ENCODE measurements at regions not wholly inside any gene's neighbourhood (a gene's known extent, or its start where the extent isn't known, plus 50 kb on each side); places are given as distances from the start of the nearest gene placed in this dataset.
A peak's percentile ranks its signal among the peaks of the same experiment; 100 is the strongest.

DNA sequence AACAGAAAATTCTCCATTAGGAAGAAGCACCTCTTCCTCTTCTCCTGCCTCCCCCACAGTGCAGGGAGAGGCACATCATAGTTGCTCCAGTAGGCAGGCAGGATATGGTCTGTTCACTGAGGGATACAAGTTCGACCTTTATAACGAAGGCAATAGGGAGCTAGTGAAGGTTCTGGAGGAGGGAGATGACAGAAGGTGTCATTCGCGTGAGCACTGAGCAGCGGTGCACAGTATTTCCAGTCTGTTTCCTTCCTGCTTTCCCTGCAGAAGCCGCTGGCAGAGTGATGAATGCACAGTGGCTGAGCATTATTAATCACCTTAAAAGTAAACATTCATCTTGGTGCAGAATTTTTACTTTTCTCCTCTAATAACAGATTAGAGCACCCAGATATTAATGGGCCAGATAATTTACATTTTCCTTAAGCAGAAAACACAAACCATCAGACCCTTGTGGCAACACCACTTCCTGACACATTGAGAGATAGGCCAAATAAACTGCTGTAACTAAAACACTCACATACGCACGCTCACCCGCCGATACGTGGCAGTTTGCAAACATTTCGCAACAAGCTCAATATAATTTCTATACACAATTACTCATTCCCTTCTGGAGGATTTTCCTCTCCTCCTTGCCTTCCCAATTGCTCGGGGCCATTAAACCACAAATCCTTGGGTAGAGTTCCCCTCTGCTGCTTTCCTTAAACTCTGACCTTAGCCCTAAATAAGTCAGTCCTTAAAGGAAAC, 69.5 kb downstream of the AIPL1 start:
- no peak overlapping the region for H4K8ac ChIP-seq (ENCODE audit: low read depth in 2 of 2, low read length in 2 of 2)
- H3K4me2 ChIP-seq (ENCODE audit: low read depth, low read length): no peak overlapping the region
- H4K20me1 ChIP-seq (ENCODE audit: insufficient read depth, low read length): no peaks in the 10 kb centered on the region
- peak overlapping the region; percentile 46 for H3K18ac ChIP-seq (ENCODE audit: low read depth, low read length)
- H3K56ac ChIP-seq (ENCODE audit: extremely low read depth, insufficient read depth, low read length): no peak overlapping the region
- TF ChIP-seq RAD21 (IDR thresholded peaks at IDR 0.05; ENCODE audit: low read length): no peak
- TF ChIP-seq FOS (IDR thresholded peaks at IDR 0.05; ENCODE audit: low read depth, low read length): peak; percentile 37; the same call in 1 of the 2 replicates
- peak; percentile 54 for TF ChIP-seq BHLHE40 (IDR thresholded peaks at IDR 0.05; ENCODE audit: low read depth, low read length)
- no peak for TF ChIP-seq MXI1 (IDR thresholded peaks at IDR 0.05; ENCODE audit: borderline replicate concordance, low read depth, low read length)
- TF ChIP-seq CEBPB (IDR thresholded peaks at IDR 0.05; ENCODE audit: low read depth, low read length): peak; percentile 93
- TF ChIP-seq, protein P1, sequence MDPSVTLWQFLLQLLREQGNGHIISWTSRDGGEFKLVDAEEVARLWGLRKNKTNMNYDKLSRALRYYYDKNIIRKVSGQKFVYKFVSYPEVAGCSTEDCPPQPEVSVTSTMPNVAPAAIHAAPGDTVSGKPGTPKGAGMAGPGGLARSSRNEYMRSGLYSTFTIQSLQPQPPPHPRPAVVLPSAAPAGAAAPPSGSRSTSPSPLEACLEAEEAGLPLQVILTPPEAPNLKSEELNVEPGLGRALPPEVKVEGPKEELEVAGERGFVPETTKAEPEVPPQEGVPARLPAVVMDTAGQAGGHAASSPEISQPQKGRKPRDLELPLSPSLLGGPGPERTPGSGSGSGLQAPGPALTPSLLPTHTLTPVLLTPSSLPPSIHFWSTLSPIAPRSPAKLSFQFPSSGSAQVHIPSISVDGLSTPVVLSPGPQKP (IDR thresholded peaks at IDR 0.05; ENCODE audit: borderline replicate concordance, low read depth, low read length): no peak
- peaks cover 3% of the 10 kb centered on the region; the same call in 1 of the 2 replicates for H3K9me1 ChIP-seq (ENCODE audit: insufficient read depth, low read length)
- no peak overlapping the region for H3K23ac ChIP-seq (ENCODE audit: low read depth, low read length)
- H3K4ac ChIP-seq (ENCODE audit: low read depth, low read length): peak overlapping the region; percentile 9; the same call in 1 of the 2 replicates
- H2AK9ac ChIP-seq (replicated peaks; ENCODE audit: low read depth, low read length, poor library complexity): no peak overlapping the region
- ChIA-PET CTCF (interaction anchor here (0.6 kb wide), 1 partner anchor 43 kb away, joined by 3 read pairs; no protein-coding TSS in a partner anchor), POLR2A (ENCODE audit: unreplicated experiment) (no interaction called here)
- DNase-seq: peak; percentile 74
- peaks cover 3% of the 10 kb centered on the region for H3K27me3 ChIP-seq (ENCODE audit: control insufficient read depth, insufficient read depth, low read length)
- no TSS peak for BruUV-seq (replicated peaks)
- H3K79me1 ChIP-seq (ENCODE audit: low read depth in 1 of 2, low read length in 2 of 2): no peaks in the 10 kb centered on the region
- H2BK15ac ChIP-seq (ENCODE audit: low read depth, low read length): no peak overlapping the region
- 2% methylated on average over 6 of the region's 13 CpGs; no CpG with 5 or more reads in 1 of the 2 experiments for WGBS, 2 experiments (ENCODE audit: extremely low coverage in 2 of 2, insufficient read length in 1 of 2)
- dilution Hi-C loops (cut with HindIII; ENCODE audit: low sequenced_read_pairs, unreplicated experiment): no loop called here
- no peak overlapping the region for H3K14ac ChIP-seq (replicated peaks; ENCODE audit: low read depth, low read length)
- no peaks in the 10 kb centered on the region for H3K36me3 ChIP-seq (ENCODE audit: control insufficient read depth, insufficient read depth, low read length)
- H4K91ac ChIP-seq (ENCODE audit: insufficient read depth, low read depth, low read length): no peak overlapping the region
- no peaks in the 10 kb centered on the region; the same call in 1 of the 2 replicates for H3K9me3 ChIP-seq (ENCODE audit: control insufficient read depth, insufficient read depth, low read length)
- no peak overlapping the region for H2AK5ac ChIP-seq (ENCODE audit: low read depth, low read length)
- peak overlapping the region; percentile 50 for H2BK120ac ChIP-seq (ENCODE audit: low read depth, low read length)
- ATAC-seq (ENCODE audit: low read depth): peak; percentile 72
- intact Hi-C loops (cut with micrococcal nuclease): loop anchor here (5.0 to 10.0 kb wide), 2 partner anchors 57 to 141 kb away; no protein-coding TSS in a partner anchor
- in situ Hi-C loops (cut with MboI; ENCODE audit: low sequenced_read_pairs): no loop called here
- no peak overlapping the region for H2AFZ ChIP-seq (replicated peaks; ENCODE audit: low read length, poor library complexity)
- no peak overlapping the region; the same call in 1 of the 2 replicates for H4K5ac ChIP-seq (ENCODE audit: low read depth, low read length)
- H2BK5ac ChIP-seq (ENCODE audit: low read depth, low read length, poor library complexity, severe bottlenecking): no peak overlapping the region
- H3K4me3 ChIP-seq (ENCODE audit: insufficient read depth, low read depth, low read length): no peak overlapping the region
- H3K9ac ChIP-seq (ENCODE audit: low read depth, low read length): no peak overlapping the region
- peaks cover 21% of the 10 kb centered on the region for H3K4me1 ChIP-seq (ENCODE audit: control insufficient read depth, insufficient read depth, low read length)
- H2BK20ac ChIP-seq (ENCODE audit: low read depth, low read length): no peak overlapping the region
- peak overlapping the region; percentile 54; the same call in 1 of the 2 replicates for H3K27ac ChIP-seq (ENCODE audit: insufficient read depth, low read length)

All from IMR-90 (cell line).